IMR-90 (cell line): ENCODE measurements at regions not wholly inside any gene's neighbourhood (a gene's known extent, or its start where the extent isn't known, plus 50 kb on each side); places are given as distances from the start of the nearest gene placed in this dataset.

Source experiments
- ATAC-seq: fragments of 200-7000 bp; cut with Tn5 transposase; 2 replicates; pipeline ENCODE4 v1.9.1; 2020; ENCODE audit warnings: low read depth, mild to moderate bottlenecking, moderate library complexity
- BruUV-seq: library from RNA; stranded (reverse); fragments of 400-500 nt; replicated peaks from 2 replicates; lab custom pipeline; 2021; lab: Mats Ljungman, UMichigan
- CTCF ChIA-PET: fragments of 300-600 bp; formaldehyde crosslinking; extraction: SDS; loops from one replicate; lab custom pipeline; 2021; ENCODE audit warnings: antibody characterized with exemption; lab: Yijun Ruan, JAX
- POLR2A ChIA-PET: fragments of 300-600 bp; sonication (Branson Sonifier 250); formaldehyde crosslinking; loops from one replicate; lab custom pipeline; 2022; ENCODE audit warnings: antibody characterized with exemption; ENCODE audit not compliant: unreplicated experiment; lab: Charles Lee
- DNase-seq: peaks from one replicate; pipeline ENCODE4 v3.0.0; 2013
- H2AFZ ChIP-seq: replicated peaks from 2 replicates; pipeline ENCODE3; 2013; ENCODE audit warnings: low read length, mild to moderate bottlenecking; ENCODE audit not compliant: poor library complexity
- H2AK5ac ChIP-seq: 2 replicates; pipeline ENCODE4 v1.6.1; 2013; ENCODE audit warnings: low read depth, low read length, inconsistent platforms
- H2AK9ac ChIP-seq: replicated peaks from 2 replicates; pipeline ENCODE3; 2013; ENCODE audit warnings: mild to moderate bottlenecking, low read depth, low read length, moderate library complexity; ENCODE audit not compliant: poor library complexity
- H2BK120ac ChIP-seq: 2 replicates; pipeline ENCODE4 v1.6.1; 2013; ENCODE audit warnings: low read depth, low read length, inconsistent platforms
- H2BK15ac ChIP-seq: 3 replicates; pipeline ENCODE4 v1.6.1; 2013; ENCODE audit warnings: low read depth, low read length, inconsistent platforms
- H2BK20ac ChIP-seq: 2 replicates; pipeline ENCODE4 v1.6.1; 2013; ENCODE audit warnings: low read depth, mild to moderate bottlenecking, inconsistent platforms, low read length, moderate library complexity
- H2BK5ac ChIP-seq: 2 replicates; pipeline ENCODE4 v1.6.1; 2013; ENCODE audit warnings: mild to moderate bottlenecking, low read depth, low read length, inconsistent platforms; ENCODE audit not compliant: poor library complexity, severe bottlenecking
- H3K14ac ChIP-seq: replicated peaks from 2 replicates; pipeline ENCODE4 v1.6.1; 2013; ENCODE audit warnings: low read depth, low read length, inconsistent platforms
- H3K18ac ChIP-seq: 2 replicates; pipeline ENCODE4 v1.6.1; 2013; ENCODE audit warnings: low read depth, low read length, control low read depth
- H3K23ac ChIP-seq: 2 replicates; pipeline ENCODE4 v1.6.1; 2013; ENCODE audit warnings: low read depth, low read length, inconsistent platforms
- H3K27ac ChIP-seq: 2 replicates; pipeline ENCODE4 v1.5.1; 2013; ENCODE audit warnings: mild to moderate bottlenecking, control low read depth, low read length; ENCODE audit not compliant: insufficient read depth
- H3K27me3 ChIP-seq: 2 replicates; pipeline ENCODE4 v1.6.1; 2013; ENCODE audit warnings: low read length; ENCODE audit not compliant: control insufficient read depth, insufficient read depth
- H3K36me3 ChIP-seq: 2 replicates; pipeline ENCODE4 v1.6.1; 2013; ENCODE audit warnings: low read length, mixed read lengths; ENCODE audit not compliant: control insufficient read depth, insufficient read depth
- H3K4ac ChIP-seq: 2 replicates; pipeline ENCODE4 v1.6.1; 2013; ENCODE audit warnings: low read depth, low read length, inconsistent platforms
- H3K4me1 ChIP-seq: 2 replicates; pipeline ENCODE4 v1.6.1; 2013; ENCODE audit warnings: low read length, mixed read lengths; ENCODE audit not compliant: control insufficient read depth, insufficient read depth
- H3K4me2 ChIP-seq: 2 replicates; pipeline ENCODE4 v1.6.1; 2013; ENCODE audit warnings: low read depth, mild to moderate bottlenecking, control low read depth, low read length, moderate library complexity
- H3K4me3 ChIP-seq: 2 replicates; pipeline ENCODE4 v1.5.1; 2013; ENCODE audit warnings: low read depth, mild to moderate bottlenecking, control low read depth, low read length, moderate library complexity; ENCODE audit not compliant: insufficient read depth
- H3K56ac ChIP-seq: 2 replicates; pipeline ENCODE4 v1.6.1; 2013; ENCODE audit warnings: low read length, inconsistent platforms; ENCODE audit not compliant: insufficient read depth; ENCODE audit errors: extremely low read depth
- H3K79me1 ChIP-seq, 2 experiments: 2 replicates each; pipeline ENCODE4 v1.6.1; 2013; ENCODE audit warnings: low read length in 2 of 2, inconsistent platforms in 1 of 2, low read depth in 1 of 2
- H3K9ac ChIP-seq: 2 replicates; pipeline ENCODE4 v1.6.1; 2013; ENCODE audit warnings: low read depth, low read length, control low read depth
- H3K9me1 ChIP-seq: 2 replicates; pipeline ENCODE4 v1.6.1; 2013; ENCODE audit warnings: low read length, inconsistent platforms; ENCODE audit not compliant: insufficient read depth
- H3K9me3 ChIP-seq: 2 replicates; pipeline ENCODE4 v1.6.1; 2013; ENCODE audit warnings: low read length; ENCODE audit not compliant: control insufficient read depth, insufficient read depth
- H4K20me1 ChIP-seq: 2 replicates; pipeline ENCODE4 v1.6.1; 2013; ENCODE audit warnings: low read length, inconsistent platforms; ENCODE audit not compliant: insufficient read depth
- H4K5ac ChIP-seq: 2 replicates; pipeline ENCODE4 v1.6.1; 2013; ENCODE audit warnings: mild to moderate bottlenecking, low read depth, low read length, control low read depth
- H4K8ac ChIP-seq, 2 experiments: 2 replicates each; pipeline ENCODE4 v1.6.1; 2013; ENCODE audit warnings: low read depth in 2 of 2, low read length in 2 of 2, control low read depth in 1 of 2, inconsistent platforms in 1 of 2
- H4K91ac ChIP-seq: 2 replicates; pipeline ENCODE4 v1.6.1; 2013; ENCODE audit warnings: low read depth, low read length, inconsistent platforms; ENCODE audit not compliant: insufficient read depth
- BHLHE40 ChIP-seq: fragments of 150-350 bp; IDR thresholded peaks from 2 replicates; pipeline ENCODE4 v1.6.1; 2016; ENCODE audit warnings: mild to moderate bottlenecking, low read depth, low read length
- CEBPB ChIP-seq: IDR thresholded peaks from 2 replicates; pipeline ENCODE4 v1.6.1; 2012; ENCODE audit warnings: low read depth, low read length, improper control_type of control experiment
- CHD1 ChIP-seq: IDR thresholded peaks from 2 replicates; pipeline ENCODE4 v1.6.1; 2012; ENCODE audit warnings: low read depth, low read length, improper control_type of control experiment
- ELK1 ChIP-seq: fragments of 150-350 bp; IDR thresholded peaks from 2 replicates; pipeline ENCODE4 v1.6.1; 2016; ENCODE audit warnings: low read depth, mild to moderate bottlenecking, low read length, moderate library complexity, borderline replicate concordance
- FOS ChIP-seq: fragments of 150-350 bp; IDR thresholded peaks from 2 replicates; pipeline ENCODE4 v1.6.1; 2016; ENCODE audit warnings: low read depth, low read length
- MAFK ChIP-seq: IDR thresholded peaks from 2 replicates; pipeline ENCODE4 v1.6.1; 2012; ENCODE audit warnings: low read depth, low read length, improper control_type of control experiment
- MAZ ChIP-seq: IDR thresholded peaks from 2 replicates; pipeline ENCODE4 v1.6.1; 2012; ENCODE audit warnings: low read depth, mild to moderate bottlenecking, low read length, improper control_type of control experiment, moderate library complexity, borderline replicate concordance
- MXI1 ChIP-seq: IDR thresholded peaks from 2 replicates; pipeline ENCODE4 v1.6.1; 2012; ENCODE audit warnings: low read depth, mild to moderate bottlenecking, low read length, moderate library complexity, borderline replicate concordance
- NFE2L2 ChIP-seq: fragments of 150-350 bp; IDR thresholded peaks from 2 replicates; pipeline ENCODE4 v1.6.1; 2016; ENCODE audit warnings: low read depth, mild to moderate bottlenecking, low read length
- POLR2A ChIP-seq: IDR thresholded peaks from 2 replicates; pipeline ENCODE4 v1.6.1; 2012; ENCODE audit warnings: mild to moderate bottlenecking, low read depth, low read length
- RCOR1 ChIP-seq: IDR thresholded peaks from 2 replicates; pipeline ENCODE4 v1.6.1; 2012; ENCODE audit warnings: mild to moderate bottlenecking, low read length, improper control_type of control experiment; ENCODE audit not compliant: insufficient replicate concordance
- RFX5 ChIP-seq: IDR thresholded peaks from 2 replicates; pipeline ENCODE4 v1.8.0; 2012; ENCODE audit warnings: low read depth, mild to moderate bottlenecking, low read length, moderate library complexity
- SMC3 ChIP-seq: fragments of 150-350 bp; IDR thresholded peaks from 2 replicates; pipeline ENCODE4 v1.6.1; 2016; ENCODE audit warnings: low read depth, mild to moderate bottlenecking, antibody characterized with exemption, low read length, moderate library complexity
- WGBS, 2 experiments: methylation state at CpG; one replicate each; pipeline versions ENCODE4 v1.1.5 to v1.1.7; 2013; ENCODE audit warnings: missing lambda C conversion rate in 2 of 2; ENCODE audit not compliant: insufficient read length in 1 of 2; ENCODE audit errors: extremely low coverage in 2 of 2; 5-methylcytosine and 5-hydroxymethylcytosine counted together
- dilution Hi-C: fragments of 300-500 bp; cut with HindIII; formaldehyde crosslinking; loops from one replicate; pipeline ENCODE4 v1.14.3; 2018; ENCODE audit warnings: low sequenced_read_pairs; ENCODE audit not compliant: unreplicated experiment
- in situ Hi-C: fragments of 300-500 bp; cut with MboI; formaldehyde crosslinking; loops from 3 replicates; pipeline ENCODE4 v1.14.3; 2019; ENCODE audit warnings: low sequenced_read_pairs, inconsistent platforms, mixed read lengths
- intact Hi-C: fragments of 100-400 bp; cut with micrococcal nuclease; formaldehyde crosslinking; loops from 2 replicates; pipeline ENCODE4 v1.10.0; 2022
- TF ChIP-seq, protein P1 (sequence below): conservative IDR thresholded peaks from 2 replicates; pipeline ENCODE4 v1.5.1; 2012; ENCODE audit warnings: mild to moderate bottlenecking, low read depth, low read length, improper control_type of control experiment

- Histone ChIP-seq H3K14ac (no peak overlapping the region), H4K20me1 (no peaks in the 10 kb centered on the region), H2AK9ac (no peak overlapping the region), H3K56ac (no peak overlapping the region), H3K27me3 (no peaks in the 10 kb centered on the region), H3K4ac (no peak overlapping the region), H2BK5ac (no peak overlapping the region), H3K9me1 (no peaks in the 10 kb centered on the region), H2BK20ac (no peak overlapping the region), H3K4me1 (no peaks in the 10 kb centered on the region), H3K27ac (no peak overlapping the region), H4K91ac (no peak overlapping the region), H3K9ac (no peak overlapping the region), H3K36me3 (no peaks in the 10 kb centered on the region), H4K8ac (no peak overlapping the region), H2AFZ (no peak overlapping the region), H3K4me3 (no peak overlapping the region), H3K9me3 (no peaks in the 10 kb centered on the region), H3K23ac (no peak overlapping the region), H3K79me1 (no peaks in the 10 kb centered on the region), H4K5ac (no peak overlapping the region), H2BK15ac (no peak overlapping the region), H2AK5ac (no peak overlapping the region), H3K4me2 (no peak overlapping the region), H2BK120ac (no peak overlapping the region), H3K18ac (no peak overlapping the region)
- ChIA-PET CTCF (no interaction called here), POLR2A (no interaction called here)
- intact Hi-C loops: no loop called here
- dilution Hi-C loops: no loop called here
- TF ChIP-seq, protein P1, sequence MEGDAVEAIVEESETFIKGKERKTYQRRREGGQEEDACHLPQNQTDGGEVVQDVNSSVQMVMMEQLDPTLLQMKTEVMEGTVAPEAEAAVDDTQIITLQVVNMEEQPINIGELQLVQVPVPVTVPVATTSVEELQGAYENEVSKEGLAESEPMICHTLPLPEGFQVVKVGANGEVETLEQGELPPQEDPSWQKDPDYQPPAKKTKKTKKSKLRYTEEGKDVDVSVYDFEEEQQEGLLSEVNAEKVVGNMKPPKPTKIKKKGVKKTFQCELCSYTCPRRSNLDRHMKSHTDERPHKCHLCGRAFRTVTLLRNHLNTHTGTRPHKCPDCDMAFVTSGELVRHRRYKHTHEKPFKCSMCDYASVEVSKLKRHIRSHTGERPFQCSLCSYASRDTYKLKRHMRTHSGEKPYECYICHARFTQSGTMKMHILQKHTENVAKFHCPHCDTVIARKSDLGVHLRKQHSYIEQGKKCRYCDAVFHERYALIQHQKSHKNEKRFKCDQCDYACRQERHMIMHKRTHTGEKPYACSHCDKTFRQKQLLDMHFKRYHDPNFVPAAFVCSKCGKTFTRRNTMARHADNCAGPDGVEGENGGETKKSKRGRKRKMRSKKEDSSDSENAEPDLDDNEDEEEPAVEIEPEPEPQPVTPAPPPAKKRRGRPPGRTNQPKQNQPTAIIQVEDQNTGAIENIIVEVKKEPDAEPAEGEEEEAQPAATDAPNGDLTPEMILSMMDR: no peak
- TF ChIP-seq MXI1: no peak
- no peak for TF ChIP-seq CHD1
- no peak for TF ChIP-seq NFE2L2
- TF ChIP-seq MAZ: no peak
- TF ChIP-seq MAFK: no peak
- TF ChIP-seq POLR2A: no peak
- no peak for TF ChIP-seq CEBPB
- no peak for TF ChIP-seq BHLHE40
- no peak for TF ChIP-seq RCOR1
- TF ChIP-seq FOS: no peak
- TF ChIP-seq ELK1: no peak
- TF ChIP-seq SMC3: no peak
- no peak for TF ChIP-seq RFX5
- ATAC-seq (no peak), DNase-seq (no peak)
- no CpG with 5 or more reads among the region's 5 CpGs for WGBS, 2 experiments
- no TSS peak for BruUV-seq
- in situ Hi-C loops: no loop called here
Measured at GRCh38 chrX:138008281-138008680, 442.4 kb downstream of the ZIC3 start.
